ENCODE measurements at regions not wholly inside any gene's neighbourhood (a gene's known extent, or its start where the extent isn't known, plus 50 kb on each side); places are given as distances from the start of the nearest gene placed in this dataset.

GRCh38 chr3:72327008-72327407, 521.2 kb downstream of the SHQ1 start:
- no peak for DNase-seq (ENCODE audit: low read depth in 3 of 3)

GRCh38 chr3:72324253-72324811, 523.9 kb downstream of the SHQ1 start:
- DNase-seq (ENCODE audit: low read depth in 3 of 3): no peak

- DNase-seq (ENCODE audit: low read depth in 3 of 3): no peak
These were observed 524.5 kb downstream of the SHQ1 start for GRCh38 chr3:72323773-72324172.

GRCh38 chr3:72322264-72322976, 525.8 kb downstream of the SHQ1 start:
- DNase-seq (ENCODE audit: low read depth in 3 of 3): no peak

- no peak for DNase-seq (ENCODE audit: low read depth in 3 of 3)
These were observed 527.3 kb downstream of the SHQ1 start for GRCh38 chr3:72320955-72321303.

- no peak for DNase-seq (ENCODE audit: low read depth in 3 of 3)
These were observed 527.9 kb downstream of the SHQ1 start for GRCh38 chr3:72320095-72320954.

GRCh38 chr3:72319194-72320094, 528.8 kb downstream of the SHQ1 start:
- no peak for DNase-seq (ENCODE audit: low read depth in 3 of 3)

GRCh38 chr3:72318504-72319193, 529.6 kb downstream of the SHQ1 start:
- DNase-seq (ENCODE audit: low read depth in 3 of 3): no peak

- no peak for DNase-seq (ENCODE audit: low read depth in 3 of 3)
These were observed 530.8 kb downstream of the SHQ1 start for GRCh38 chr3:72317491-72317890.

GRCh38 chr3:72316501-72317279, 531.6 kb downstream of the SHQ1 start:
- no peak for DNase-seq (ENCODE audit: low read depth in 3 of 3)

- no peak for DNase-seq (ENCODE audit: low read depth in 3 of 3)
These were observed 528.4 kb upstream of the PROK2 start for GRCh38 chr3:72313308-72313707.

GRCh38 chr3:72312339-72312738, 527.4 kb upstream of the PROK2 start:
- DNase-seq (ENCODE audit: low read depth in 3 of 3): no peak

GRCh38 chr3:72311425-72311824, 526.5 kb upstream of the PROK2 start:
- DNase-seq (ENCODE audit: low read depth in 3 of 3): no peak

GRCh38 chr3:72310419-72311380, 525.8 kb upstream of the PROK2 start:
- DNase-seq (ENCODE audit: low read depth in 3 of 3): no peak

GRCh38 chr3:72309661-72310418, 524.9 kb upstream of the PROK2 start:
- no peak for DNase-seq (ENCODE audit: low read depth in 3 of 3)

- DNase-seq (ENCODE audit: low read depth in 3 of 3): no peak
These were observed 523.7 kb upstream of the PROK2 start for GRCh38 chr3:72308641-72309040.

- DNase-seq (ENCODE audit: low read depth in 3 of 3): no peak
These were observed 522.6 kb upstream of the PROK2 start for GRCh38 chr3:72307438-72308115.

- no peak for DNase-seq (ENCODE audit: low read depth in 3 of 3)
These were observed 521.9 kb upstream of the PROK2 start for GRCh38 chr3:72306800-72307341.
